ENCODE measurements at regions not wholly inside any gene's neighbourhood (a gene's known extent, or its start where the extent isn't known, plus 50 kb on each side); places are given as distances from the start of the nearest gene placed in this dataset.

- TF ChIP-seq CTCF (IDR thresholded peaks at IDR 0.05): no peak
- no peak for TF ChIP-seq POLR2A (IDR thresholded peaks at IDR 0.05)
- intact Hi-C loops (cut with DNase I): no loop called here
- no peaks in the 10 kb centered on the region for H3K27me3 ChIP-seq
Measured at GRCh38 chr2:187093771-187094412, 244.9 kb upstream of the ZSWIM2 start.

GRCh38 chr2:187091664-187092063 is 242.7 kb upstream of the ZSWIM2 start:
- TF ChIP-seq CTCF (IDR thresholded peaks at IDR 0.05) (no peak), POLR2A (IDR thresholded peaks at IDR 0.05) (no peak)
- DNase-seq: no peak
- WGBS, 4 donors: 92 to 100% (median 97%) methylated on average over 1 of the region's 1 CpG

More at GRCh38 chr2:187093771-187094412, 244.9 kb upstream of the ZSWIM2 start:
- no peaks in the 10 kb centered on the region for H3K4me1 ChIP-seq
- no peak for ATAC-seq
- DNase-seq: no peak
- H3K9me3 ChIP-seq: no peaks in the 10 kb centered on the region
- H3K36me3 ChIP-seq: no peaks in the 10 kb centered on the region
- no peak overlapping the region for H3K4me3 ChIP-seq
- 90 to 97% (median 95%) methylated on average over 1 of the region's 1 CpG for WGBS, 4 donors
- H3K27ac ChIP-seq: no peak overlapping the region

GRCh38 chr2:187084524-187084923 is 235.6 kb upstream of the ZSWIM2 start:
- TF ChIP-seq CTCF (IDR thresholded peaks at IDR 0.05) (no peak), POLR2A (IDR thresholded peaks at IDR 0.05) (no peak)
- Histone ChIP-seq H3K9me3 (no peaks in the 10 kb centered on the region), H3K36me3 (no peaks in the 10 kb centered on the region), H3K4me1 (no peaks in the 10 kb centered on the region), H3K27me3 (no peaks in the 10 kb centered on the region), H3K4me3 (no peak overlapping the region), H3K27ac (no peak overlapping the region)
- ATAC-seq (no peak), DNase-seq (no peak)
- intact Hi-C loops (cut with DNase I): no loop called here

More at GRCh38 chr2:187091664-187092063, 242.7 kb upstream of the ZSWIM2 start:
- Histone ChIP-seq H3K4me1 (no peaks in the 10 kb centered on the region), H3K27ac (no peak overlapping the region), H3K9me3 (no peaks in the 10 kb centered on the region), H3K4me3 (no peak overlapping the region), H3K36me3 (no peaks in the 10 kb centered on the region), H3K27me3 (no peaks in the 10 kb centered on the region)
- ATAC-seq: no peak
- intact Hi-C loops (cut with DNase I): no loop called here

GRCh38 chr2:187081461-187081860 is 232.5 kb upstream of the ZSWIM2 start:
- H3K27ac ChIP-seq: no peak overlapping the region
- no peak overlapping the region for H3K4me3 ChIP-seq
- DNase-seq (no peak), ATAC-seq (no peak)
- no peaks in the 10 kb centered on the region for H3K4me1 ChIP-seq
- WGBS, 4 donors: 84 to 94% (median 89%) methylated on average over 1 of the region's 1 CpG
- TF ChIP-seq POLR2A (IDR thresholded peaks at IDR 0.05): no peak
- TF ChIP-seq CTCF (IDR thresholded peaks at IDR 0.05): no peak
- intact Hi-C loops (cut with DNase I): no loop called here
- peaks cover 0 to 4% (median 0%) of the 10 kb centered on the region in 12 donors for H3K9me3 ChIP-seq
- no peaks in the 10 kb centered on the region for H3K36me3 ChIP-seq
- no peaks in the 10 kb centered on the region for H3K27me3 ChIP-seq

All from heart left ventricle (tissue), 16 donors.